ENCODE measurements at regions not wholly inside any gene's neighbourhood (a gene's known extent, or its start where the extent isn't known, plus 50 kb on each side); places are given as distances from the start of the nearest gene placed in this dataset.

- TF ChIP-seq, protein P1, sequence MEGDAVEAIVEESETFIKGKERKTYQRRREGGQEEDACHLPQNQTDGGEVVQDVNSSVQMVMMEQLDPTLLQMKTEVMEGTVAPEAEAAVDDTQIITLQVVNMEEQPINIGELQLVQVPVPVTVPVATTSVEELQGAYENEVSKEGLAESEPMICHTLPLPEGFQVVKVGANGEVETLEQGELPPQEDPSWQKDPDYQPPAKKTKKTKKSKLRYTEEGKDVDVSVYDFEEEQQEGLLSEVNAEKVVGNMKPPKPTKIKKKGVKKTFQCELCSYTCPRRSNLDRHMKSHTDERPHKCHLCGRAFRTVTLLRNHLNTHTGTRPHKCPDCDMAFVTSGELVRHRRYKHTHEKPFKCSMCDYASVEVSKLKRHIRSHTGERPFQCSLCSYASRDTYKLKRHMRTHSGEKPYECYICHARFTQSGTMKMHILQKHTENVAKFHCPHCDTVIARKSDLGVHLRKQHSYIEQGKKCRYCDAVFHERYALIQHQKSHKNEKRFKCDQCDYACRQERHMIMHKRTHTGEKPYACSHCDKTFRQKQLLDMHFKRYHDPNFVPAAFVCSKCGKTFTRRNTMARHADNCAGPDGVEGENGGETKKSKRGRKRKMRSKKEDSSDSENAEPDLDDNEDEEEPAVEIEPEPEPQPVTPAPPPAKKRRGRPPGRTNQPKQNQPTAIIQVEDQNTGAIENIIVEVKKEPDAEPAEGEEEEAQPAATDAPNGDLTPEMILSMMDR (IDR thresholded peaks at IDR 0.05; ENCODE audit: low read length): no peak
- no peak for TF ChIP-seq EZH2 (IDR thresholded peaks at IDR 0.05; ENCODE audit: borderline replicate concordance, low read length)
Measured at GRCh38 chr14:56452940-56453339, 126.7 kb upstream of the TMEM260 start.
